Peyer's patch (tissue), 4 donors: ENCODE measurements at regions not wholly inside any gene's neighbourhood (a gene's known extent, or its start where the extent isn't known, plus 50 kb on each side); places are given as distances from the start of the nearest gene placed in this dataset.

ENCODE experiments used
- CTCF ChIP-seq, 6 experiments: fragments of 450-650 bp in 4 of 6; fragments of 200-600 bp in 2 of 6; sonication (generic) in 1 of 6; IDR thresholded peaks; one replicate each; pipeline ENCODE4 v1.5.1; 2017 to 2019; ENCODE audit warnings: antibody characterized with exemption in 6 of 6, mild to moderate bottlenecking in 3 of 6, moderate library complexity in 1 of 6
- POLR2A ChIP-seq, 2 donors: fragments of 450-650 bp; IDR thresholded peaks; one replicate each; pipeline ENCODE4 v1.5.1; 2017; ENCODE audit warnings: antibody characterized with exemption in 2 of 2, mild to moderate bottlenecking in 2 of 2, moderate library complexity in 2 of 2

- TF ChIP-seq CTCF (IDR thresholded peaks at IDR 0.05) (no peak), POLR2A (IDR thresholded peaks at IDR 0.05) (no peak)
These were observed 1230.0 kb upstream of the TENM3 start for GRCh38 chr4:181013162-181013561.
